Liver (tissue), 8 donors: ENCODE measurements at regions not wholly inside any gene's neighbourhood (a gene's known extent, or its start where the extent isn't known, plus 50 kb on each side); places are given as distances from the start of the nearest gene placed in this dataset.

ENCODE experiments used
- DNase-seq: peaks from one replicate; pipeline ENCODE4 v3.0.0-alpha.2; 2017; ENCODE audit warnings: low spot score
- H3K27ac ChIP-seq, 2 donors: one replicate each; pipeline ENCODE4 v1.7.0; 2013; ENCODE audit warnings: inconsistent platforms in 2 of 2, low read length in 2 of 2, control low read depth in 1 of 2, low read depth in 1 of 2, mild to moderate bottlenecking in 1 of 2
- H3K27me3 ChIP-seq, 4 donors: one replicate each; pipeline versions ENCODE4 v1.6.1 to v1.7.0; 2013; ENCODE audit warnings: low read length in 3 of 4, inconsistent platforms in 1 of 4, mild to moderate bottlenecking in 1 of 4, moderate library complexity in 1 of 4; ENCODE audit not compliant: control insufficient read depth in 4 of 4, insufficient read depth in 4 of 4
- H3K36me3 ChIP-seq, 4 donors: one replicate each; pipeline versions ENCODE4 v1.6.1 to v1.7.0; 2013; ENCODE audit warnings: low read length in 3 of 4, mild to moderate bottlenecking in 3 of 4, low read depth in 1 of 4, moderate library complexity in 1 of 4; ENCODE audit not compliant: control insufficient read depth in 4 of 4, insufficient read depth in 3 of 4
- H3K4me1 ChIP-seq, 4 donors: one replicate each; pipeline versions ENCODE4 v1.6.1 to v1.7.0; 2013; ENCODE audit warnings: low read length in 3 of 4, mild to moderate bottlenecking in 3 of 4, moderate library complexity in 1 of 4; ENCODE audit not compliant: control insufficient read depth in 4 of 4, insufficient read depth in 4 of 4
- H3K4me3 ChIP-seq, 3 donors: one replicate each; pipeline versions ENCODE4 v1.6.1 to v1.7.0; 2013; ENCODE audit warnings: low read length in 3 of 3, control low read depth in 1 of 3, low read depth in 1 of 3, mild to moderate bottlenecking in 1 of 3
- H3K9ac ChIP-seq, 2 donors: one replicate each; pipeline ENCODE4 v1.7.0; 2013; ENCODE audit warnings: low read length in 2 of 2, mild to moderate bottlenecking in 2 of 2, moderate library complexity in 2 of 2, control low read depth in 1 of 2, low read depth in 1 of 2
- H3K9me3 ChIP-seq, 4 donors: one replicate each; pipeline versions ENCODE4 v1.6.1 to v1.7.0; 2013; ENCODE audit warnings: low read length in 3 of 4; ENCODE audit not compliant: control insufficient read depth in 4 of 4
- EGR1 ChIP-seq, 2 donors: IDR thresholded peaks; 2 replicates each; pipeline ENCODE4 v1.6.1; 2016 to 2018; ENCODE audit warnings: antibody characterized with exemption in 2 of 2, low read depth in 2 of 2
- FOXA1 ChIP-seq: IDR thresholded peaks from 2 replicates; pipeline ENCODE4 v1.6.1; 2016; ENCODE audit warnings: antibody characterized with exemption
- FOXA2 ChIP-seq: IDR thresholded peaks from 2 replicates; pipeline ENCODE4 v1.6.1; 2016; ENCODE audit warnings: antibody characterized with exemption
- GABPA ChIP-seq, 2 donors: IDR thresholded peaks in 1 of 2; conservative IDR thresholded peaks in 1 of 2; 2 replicates each; pipeline ENCODE4 v1.6.1; 2016; ENCODE audit warnings: antibody characterized with exemption in 2 of 2, mild to moderate bottlenecking in 1 of 2, moderate library complexity in 1 of 2
- HNF4A ChIP-seq, 2 donors: conservative IDR thresholded peaks; 2 replicates each; pipeline ENCODE4 v1.6.1; 2016; ENCODE audit warnings: antibody characterized with exemption in 2 of 2, mild to moderate bottlenecking in 2 of 2
- JUND ChIP-seq, 2 donors: IDR thresholded peaks; 2 replicates each; pipeline ENCODE4 v1.6.1; 2016; ENCODE audit warnings: antibody characterized with exemption in 2 of 2
- NR2F2 ChIP-seq: IDR thresholded peaks from 2 replicates; pipeline ENCODE4 v1.6.1; 2016; ENCODE audit warnings: antibody characterized with exemption
- RAD21 ChIP-seq, 2 donors: IDR thresholded peaks; 2 replicates each; pipeline ENCODE4 v1.6.1; 2016; ENCODE audit warnings: antibody characterized with exemption in 2 of 2, mild to moderate bottlenecking in 2 of 2
- RXRA ChIP-seq, 2 donors: IDR thresholded peaks; 2 replicates each; pipeline ENCODE4 v1.6.1; 2017 to 2018; ENCODE audit warnings: antibody characterized with exemption in 2 of 2, mild to moderate bottlenecking in 1 of 2
- SP1 ChIP-seq: IDR thresholded peaks from 2 replicates; pipeline ENCODE4 v1.6.1; 2018; ENCODE audit warnings: antibody characterized with exemption, mild to moderate bottlenecking
- TAF1 ChIP-seq: conservative IDR thresholded peaks from 2 replicates; pipeline ENCODE4 v1.6.1; 2016; ENCODE audit warnings: antibody characterized with exemption, mild to moderate bottlenecking
- YY1 ChIP-seq: IDR thresholded peaks from 2 replicates; pipeline ENCODE4 v1.6.1; 2016; ENCODE audit warnings: antibody characterized with exemption, mild to moderate bottlenecking
- WGBS: extraction: QIAGEN DNeasy Blood & Tissue Kit; methylation state at CpG from one replicate; pipeline ENCODE4 v1.1.7; 2013; 5-methylcytosine and 5-hydroxymethylcytosine counted together
- TF ChIP-seq, protein P1 (sequence below): IDR thresholded peaks from 2 replicates; pipeline ENCODE4 v1.6.1; 2016; ENCODE audit warnings: antibody characterized with exemption
- TF ChIP-seq, protein P2 (sequence below): IDR thresholded peaks from 2 replicates; pipeline ENCODE4 v1.6.1; 2016; ENCODE audit warnings: antibody characterized with exemption
- TF ChIP-seq, protein P3 (sequence below): fragments of 150-350 bp; IDR thresholded peaks from 2 replicates; pipeline ENCODE4 v1.5.1; 2017; ENCODE audit warnings: improper control_type of control experiment, low read depth, low read length; ENCODE audit not compliant: missing input control
- TF ChIP-seq, protein P4 (sequence below): IDR thresholded peaks from 2 replicates; pipeline ENCODE4 v1.6.1; 2016; ENCODE audit warnings: antibody characterized with exemption
- TF ChIP-seq, protein P5 (sequence below): IDR thresholded peaks from 2 replicates; pipeline ENCODE4 v1.6.1; 2016; ENCODE audit warnings: antibody characterized with exemption, mild to moderate bottlenecking
- donor health status: healthy.
- donor health status: healthy.
- donor health status: healthy.
- donor health status: healthy.
- donor health status: healthy.

DNA sequence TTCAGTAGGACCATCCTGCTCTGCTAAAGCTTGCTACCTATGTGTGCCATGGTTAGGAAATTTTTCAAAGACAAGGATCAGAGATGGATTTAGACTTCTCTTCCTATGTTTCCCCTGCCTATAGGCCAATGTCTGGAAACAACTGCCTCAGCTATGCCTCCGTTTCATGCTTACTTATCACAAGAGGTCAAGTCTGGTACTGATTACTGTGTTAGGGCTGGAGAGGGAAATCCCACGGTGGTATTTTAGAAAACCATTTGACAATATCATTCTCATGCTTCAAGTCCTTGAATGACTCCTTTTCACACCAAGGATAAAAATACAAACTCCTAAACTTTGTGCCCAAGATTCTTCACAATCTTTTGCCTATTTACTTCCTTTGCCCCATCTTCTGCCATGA is 484.3 kb downstream of the DHX35 start:
- no peak for TF ChIP-seq YY1
- TF ChIP-seq, protein P1, sequence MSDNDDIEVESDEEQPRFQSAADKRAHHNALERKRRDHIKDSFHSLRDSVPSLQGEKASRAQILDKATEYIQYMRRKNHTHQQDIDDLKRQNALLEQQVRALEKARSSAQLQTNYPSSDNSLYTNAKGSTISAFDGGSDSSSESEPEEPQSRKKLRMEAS, result no peak
- TF ChIP-seq TAF1, result no peak
- TF ChIP-seq SP1, result no peak
- TF ChIP-seq JUND (IDR thresholded peaks at IDR 0.05), result no peak
- TF ChIP-seq RAD21 (IDR thresholded peaks at IDR 0.05), result no peak
- no peak for TF ChIP-seq NR2F2
- no peak for TF ChIP-seq FOXA1
- TF ChIP-seq RXRA (IDR thresholded peaks at IDR 0.05), result no peak
- DNase-seq, result no peak
- Histone ChIP-seq H3K27ac (no peak overlapping the region), H3K9ac (no peak overlapping the region), H3K36me3 (no peaks in the 10 kb centered on the region), H3K27me3 (peaks cover 0 to 2% (median 0%) of the 10 kb centered on the region in 4 donors), H3K4me1 (no peaks in the 10 kb centered on the region), H3K9me3 (peaks cover 0 to 3% (median 0%) of the 10 kb centered on the region in 4 donors), H3K4me3 (no peak overlapping the region)
- 46% methylated on average over 2 of the region's 2 CpGs for WGBS

DNA sequence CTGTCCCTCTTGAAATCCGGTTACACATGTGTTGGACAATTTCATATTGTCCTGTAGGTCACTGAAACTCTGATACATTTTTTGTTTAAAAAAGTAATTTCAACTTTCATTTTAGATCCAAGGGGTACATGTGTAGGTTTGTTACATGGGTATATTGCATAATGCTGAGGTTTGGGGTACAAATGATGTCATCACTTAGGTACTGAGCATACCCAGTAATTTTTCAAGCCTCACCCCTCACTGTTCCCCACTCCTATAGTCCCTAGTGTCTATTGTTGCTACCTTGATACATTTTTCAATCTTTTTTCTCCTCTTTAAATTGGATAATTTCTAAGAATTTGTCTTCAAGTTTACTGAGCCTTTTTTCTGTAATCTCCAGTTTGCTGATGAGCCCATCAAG is 483.0 kb downstream of the DHX35 start:
- TF ChIP-seq HNF4A (conservative IDR thresholded peaks at IDR 0.05) (no peak), RAD21 (IDR thresholded peaks at IDR 0.05) (no peak), FOXA1 (no peak), JUND (IDR thresholded peaks at IDR 0.05) (no peak), NR2F2 (no peak), TAF1 (no peak), SP1 (no peak)
- TF ChIP-seq, protein P2, sequence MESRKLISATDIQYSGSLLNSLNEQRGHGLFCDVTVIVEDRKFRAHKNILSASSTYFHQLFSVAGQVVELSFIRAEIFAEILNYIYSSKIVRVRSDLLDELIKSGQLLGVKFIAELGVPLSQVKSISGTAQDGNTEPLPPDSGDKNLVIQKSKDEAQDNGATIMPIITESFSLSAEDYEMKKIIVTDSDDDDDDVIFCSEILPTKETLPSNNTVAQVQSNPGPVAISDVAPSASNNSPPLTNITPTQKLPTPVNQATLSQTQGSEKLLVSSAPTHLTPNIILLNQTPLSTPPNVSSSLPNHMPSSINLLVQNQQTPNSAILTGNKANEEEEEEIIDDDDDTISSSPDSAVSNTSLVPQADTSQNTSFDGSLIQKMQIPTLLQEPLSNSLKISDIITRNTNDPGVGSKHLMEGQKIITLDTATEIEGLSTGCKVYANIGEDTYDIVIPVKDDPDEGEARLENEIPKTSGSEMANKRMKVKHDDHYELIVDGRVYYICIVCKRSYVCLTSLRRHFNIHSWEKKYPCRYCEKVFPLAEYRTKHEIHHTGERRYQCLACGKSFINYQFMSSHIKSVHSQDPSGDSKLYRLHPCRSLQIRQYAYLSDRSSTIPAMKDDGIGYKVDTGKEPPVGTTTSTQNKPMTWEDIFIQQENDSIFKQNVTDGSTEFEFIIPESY, result no peak
- TF ChIP-seq, protein P3, sequence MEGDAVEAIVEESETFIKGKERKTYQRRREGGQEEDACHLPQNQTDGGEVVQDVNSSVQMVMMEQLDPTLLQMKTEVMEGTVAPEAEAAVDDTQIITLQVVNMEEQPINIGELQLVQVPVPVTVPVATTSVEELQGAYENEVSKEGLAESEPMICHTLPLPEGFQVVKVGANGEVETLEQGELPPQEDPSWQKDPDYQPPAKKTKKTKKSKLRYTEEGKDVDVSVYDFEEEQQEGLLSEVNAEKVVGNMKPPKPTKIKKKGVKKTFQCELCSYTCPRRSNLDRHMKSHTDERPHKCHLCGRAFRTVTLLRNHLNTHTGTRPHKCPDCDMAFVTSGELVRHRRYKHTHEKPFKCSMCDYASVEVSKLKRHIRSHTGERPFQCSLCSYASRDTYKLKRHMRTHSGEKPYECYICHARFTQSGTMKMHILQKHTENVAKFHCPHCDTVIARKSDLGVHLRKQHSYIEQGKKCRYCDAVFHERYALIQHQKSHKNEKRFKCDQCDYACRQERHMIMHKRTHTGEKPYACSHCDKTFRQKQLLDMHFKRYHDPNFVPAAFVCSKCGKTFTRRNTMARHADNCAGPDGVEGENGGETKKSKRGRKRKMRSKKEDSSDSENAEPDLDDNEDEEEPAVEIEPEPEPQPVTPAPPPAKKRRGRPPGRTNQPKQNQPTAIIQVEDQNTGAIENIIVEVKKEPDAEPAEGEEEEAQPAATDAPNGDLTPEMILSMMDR, result no peak
- no peaks in the 10 kb centered on the region for H3K4me1 ChIP-seq
- H3K27me3 ChIP-seq, result peaks cover 0 to 3% (median 1%) of the 10 kb centered on the region in 4 donors
- no peak overlapping the region for H3K9ac ChIP-seq
- H3K36me3 ChIP-seq, result no peaks in the 10 kb centered on the region
- no peak overlapping the region for H3K27ac ChIP-seq
- H3K4me3 ChIP-seq, result no peak overlapping the region
- DNase-seq, result no peak
- H3K9me3 ChIP-seq, result peaks cover 0 to 2% (median 0%) of the 10 kb centered on the region in 4 donors
- 77% methylated on average over 1 of the region's 1 CpG for WGBS

DNA sequence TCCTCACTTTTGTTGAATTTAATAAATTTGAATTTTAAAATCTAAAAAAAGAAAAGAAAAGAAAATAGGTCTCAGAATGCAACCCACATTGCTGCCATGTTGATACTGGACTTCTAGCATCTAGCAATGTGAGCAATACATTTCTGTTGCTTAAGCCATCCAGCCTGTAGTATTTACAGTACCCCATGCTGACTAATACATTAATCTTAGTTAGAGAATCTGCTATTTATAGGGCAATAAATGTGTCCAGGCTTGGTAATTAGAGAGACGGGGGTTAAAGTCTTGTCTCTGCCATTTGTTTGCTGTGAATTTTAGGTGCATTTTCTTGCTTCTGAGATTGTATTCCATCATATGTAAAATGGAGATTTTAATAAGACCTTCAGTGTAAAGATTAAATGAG is 471.3 kb downstream of the DHX35 start:
- Histone ChIP-seq H3K27me3 (peaks cover 0 to 3% (median 0%) of the 10 kb centered on the region in 4 donors), H3K4me1 (no peaks in the 10 kb centered on the region), H3K9ac (no peak overlapping the region), H3K27ac (no peak overlapping the region), H3K36me3 (no peaks in the 10 kb centered on the region), H3K4me3 (no peak overlapping the region), H3K9me3 (peaks cover 0 to 2% (median 0%) of the 10 kb centered on the region in 4 donors)
- WGBS, result 88% methylated on average over 1 of the region's 1 CpG
- DNase-seq, result no peak
- no peak for TF ChIP-seq EGR1 (IDR thresholded peaks at IDR 0.05; ENCODE audit: low read depth in 2 of 2)
- TF ChIP-seq RXRA (IDR thresholded peaks at IDR 0.05), result no peak
- TF ChIP-seq, protein P4, sequence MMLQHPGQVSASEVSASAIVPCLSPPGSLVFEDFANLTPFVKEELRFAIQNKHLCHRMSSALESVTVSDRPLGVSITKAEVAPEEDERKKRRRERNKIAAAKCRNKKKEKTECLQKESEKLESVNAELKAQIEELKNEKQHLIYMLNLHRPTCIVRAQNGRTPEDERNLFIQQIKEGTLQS, result no peak
- TF ChIP-seq, protein P2, result no peak
- no peak for TF ChIP-seq FOXA2
- TF ChIP-seq, protein P5, sequence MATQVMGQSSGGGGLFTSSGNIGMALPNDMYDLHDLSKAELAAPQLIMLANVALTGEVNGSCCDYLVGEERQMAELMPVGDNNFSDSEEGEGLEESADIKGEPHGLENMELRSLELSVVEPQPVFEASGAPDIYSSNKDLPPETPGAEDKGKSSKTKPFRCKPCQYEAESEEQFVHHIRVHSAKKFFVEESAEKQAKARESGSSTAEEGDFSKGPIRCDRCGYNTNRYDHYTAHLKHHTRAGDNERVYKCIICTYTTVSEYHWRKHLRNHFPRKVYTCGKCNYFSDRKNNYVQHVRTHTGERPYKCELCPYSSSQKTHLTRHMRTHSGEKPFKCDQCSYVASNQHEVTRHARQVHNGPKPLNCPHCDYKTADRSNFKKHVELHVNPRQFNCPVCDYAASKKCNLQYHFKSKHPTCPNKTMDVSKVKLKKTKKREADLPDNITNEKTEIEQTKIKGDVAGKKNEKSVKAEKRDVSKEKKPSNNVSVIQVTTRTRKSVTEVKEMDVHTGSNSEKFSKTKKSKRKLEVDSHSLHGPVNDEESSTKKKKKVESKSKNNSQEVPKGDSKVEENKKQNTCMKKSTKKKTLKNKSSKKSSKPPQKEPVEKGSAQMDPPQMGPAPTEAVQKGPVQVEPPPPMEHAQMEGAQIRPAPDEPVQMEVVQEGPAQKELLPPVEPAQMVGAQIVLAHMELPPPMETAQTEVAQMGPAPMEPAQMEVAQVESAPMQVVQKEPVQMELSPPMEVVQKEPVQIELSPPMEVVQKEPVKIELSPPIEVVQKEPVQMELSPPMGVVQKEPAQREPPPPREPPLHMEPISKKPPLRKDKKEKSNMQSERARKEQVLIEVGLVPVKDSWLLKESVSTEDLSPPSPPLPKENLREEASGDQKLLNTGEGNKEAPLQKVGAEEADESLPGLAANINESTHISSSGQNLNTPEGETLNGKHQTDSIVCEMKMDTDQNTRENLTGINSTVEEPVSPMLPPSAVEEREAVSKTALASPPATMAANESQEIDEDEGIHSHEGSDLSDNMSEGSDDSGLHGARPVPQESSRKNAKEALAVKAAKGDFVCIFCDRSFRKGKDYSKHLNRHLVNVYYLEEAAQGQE, result no peak
- no peak for TF ChIP-seq GABPA (IDR thresholded peaks at IDR 0.05 in 1 of 2, conservative IDR thresholded peaks at IDR 0.05 in 1 of 2)
- no peak for TF ChIP-seq RAD21 (IDR thresholded peaks at IDR 0.05)
- no peak for TF ChIP-seq JUND (IDR thresholded peaks at IDR 0.05)
- no peak for TF ChIP-seq TAF1
- TF ChIP-seq NR2F2, result no peak
